HG03378 (cell line): ENCODE measurements at regions not wholly inside any gene's neighbourhood (a gene's known extent, or its start where the extent isn't known, plus 50 kb on each side); places are given as distances from the start of the nearest gene placed in this dataset.
A peak's percentile ranks its signal among the peaks of the same experiment; 100 is the strongest.
"Not testable (repeated sequence)": the region's sequence is repeated elsewhere in the genome, so short reads cannot be mapped to it uniquely, and the experiment has no call there.

ENCODE experiments used
- ATAC-seq: cut with Tn5 transposase; IDR thresholded peaks from one replicate; pipeline ENCODE4 v1.9.1; 2021; ENCODE audit warnings: mild to moderate bottlenecking, moderate library complexity; ENCODE audit not compliant: unreplicated experiment

GRCh38 chr2:765369-765768 lies 88.2 kb upstream of the TMEM18 start:
- ATAC-seq, result no peak

GRCh38 chr2:763766-764525 lies 86.7 kb upstream of the TMEM18 start:
- no peak for ATAC-seq

GRCh38 chr2:762646-763045 lies 85.4 kb upstream of the TMEM18 start:
- no peak for ATAC-seq

GRCh38 chr2:761384-761783 lies 84.2 kb upstream of the TMEM18 start:
- no peak for ATAC-seq

GRCh38 chr2:760001-760400 lies 82.8 kb upstream of the TMEM18 start:
- no peak for ATAC-seq

- no peak for ATAC-seq
Observed at GRCh38 chr2:758073-758820, 81.0 kb upstream of the TMEM18 start.

- ATAC-seq, result no peak
Observed at GRCh38 chr2:753123-753522, 75.9 kb upstream of the TMEM18 start.

- ATAC-seq, result no peak
Observed at GRCh38 chr2:751474-751873, 74.3 kb upstream of the TMEM18 start.

- ATAC-seq, result no peak
Observed at GRCh38 chr2:750628-751027, 73.4 kb upstream of the TMEM18 start.

- ATAC-seq, result no peak
Observed at GRCh38 chr2:747762-748351, 70.7 kb upstream of the TMEM18 start.

- no peak for ATAC-seq
Observed at GRCh38 chr2:746697-747096, 69.5 kb upstream of the TMEM18 start.

GRCh38 chr2:744088-744487 lies 66.9 kb upstream of the TMEM18 start:
- no peak for ATAC-seq

- ATAC-seq, result no peak
Observed at GRCh38 chr2:742221-742620, 65.0 kb upstream of the TMEM18 start.

- ATAC-seq, result no peak
Observed at GRCh38 chr2:741195-741496, 63.9 kb upstream of the TMEM18 start.

GRCh38 chr2:740322-741194 lies 63.4 kb upstream of the TMEM18 start:
- ATAC-seq, result not testable (repeated sequence)

- ATAC-seq, result not testable (repeated sequence)
Observed at GRCh38 chr2:739864-740321, 62.7 kb upstream of the TMEM18 start.

- ATAC-seq, result no peak
Observed at GRCh38 chr2:736939-737338, 59.7 kb upstream of the TMEM18 start.

GRCh38 chr2:735670-736218 lies 58.5 kb upstream of the TMEM18 start:
- peak; percentile 80 for ATAC-seq

- ATAC-seq, result no peak
Observed at GRCh38 chr2:734496-734895, 57.3 kb upstream of the TMEM18 start.

- no peak for ATAC-seq
Observed at GRCh38 chr2:733495-733894, 56.3 kb upstream of the TMEM18 start.

GRCh38 chr2:733001-733400 lies 55.8 kb upstream of the TMEM18 start:
- ATAC-seq, result no peak
